ENCODE measurements at regions not wholly inside any gene's neighbourhood (a gene's known extent, or its start where the extent isn't known, plus 50 kb on each side); places are given as distances from the start of the nearest gene placed in this dataset.

DNA sequence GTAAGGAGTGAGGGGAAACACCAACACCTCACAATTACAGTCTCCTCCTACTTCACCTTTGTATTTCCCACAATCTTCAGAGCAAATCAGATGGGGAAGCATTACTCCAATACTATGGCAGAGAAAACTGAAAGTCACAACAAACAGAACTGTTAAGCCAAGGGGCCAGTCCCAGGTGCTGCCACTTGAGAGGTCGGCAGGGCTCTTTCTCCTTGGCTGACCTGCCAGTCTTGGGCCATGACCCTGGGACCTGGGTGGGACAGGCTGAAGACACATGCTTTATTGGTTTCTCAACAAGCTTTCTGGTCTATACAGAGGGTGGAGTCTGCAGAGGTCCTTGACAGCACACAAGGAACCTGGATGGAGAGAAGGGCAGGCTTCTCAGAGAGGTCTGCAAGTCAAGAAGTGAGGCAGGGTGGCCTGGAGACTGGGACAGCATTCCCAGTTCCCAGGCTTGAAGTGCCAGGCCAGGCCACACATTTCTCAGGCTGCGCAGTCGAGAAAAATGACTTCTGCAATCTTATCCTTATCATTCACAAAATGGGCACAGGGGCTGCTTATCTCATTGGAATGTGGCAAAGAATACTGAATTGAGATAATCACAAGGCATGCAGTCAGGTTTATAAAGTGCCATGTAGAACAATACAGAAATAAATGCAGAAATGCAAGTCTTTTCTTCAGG, 301.0 kb downstream of the CXCL12 start:
- DNase-seq, result no peak

DNA sequence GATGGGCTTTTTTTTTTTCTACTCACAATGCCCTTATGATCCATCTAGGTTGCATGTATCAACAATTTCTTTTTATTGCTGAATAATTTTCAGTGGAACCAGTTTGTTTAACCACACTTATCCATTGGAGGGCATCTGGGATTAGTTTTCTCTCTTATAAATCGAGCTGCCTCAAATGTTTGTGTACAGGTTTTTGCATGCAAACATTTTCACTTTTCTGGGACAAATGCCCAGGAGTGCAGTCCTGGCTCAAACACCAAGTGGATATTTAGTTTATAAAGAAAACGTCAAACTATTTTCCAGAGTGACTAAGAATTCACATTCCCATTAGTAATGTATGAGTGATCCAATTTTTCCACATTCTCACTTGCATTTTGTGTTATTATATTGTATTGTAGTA, 313.4 kb downstream of the CXCL12 start:
- DNase-seq, result no peak

DNA sequence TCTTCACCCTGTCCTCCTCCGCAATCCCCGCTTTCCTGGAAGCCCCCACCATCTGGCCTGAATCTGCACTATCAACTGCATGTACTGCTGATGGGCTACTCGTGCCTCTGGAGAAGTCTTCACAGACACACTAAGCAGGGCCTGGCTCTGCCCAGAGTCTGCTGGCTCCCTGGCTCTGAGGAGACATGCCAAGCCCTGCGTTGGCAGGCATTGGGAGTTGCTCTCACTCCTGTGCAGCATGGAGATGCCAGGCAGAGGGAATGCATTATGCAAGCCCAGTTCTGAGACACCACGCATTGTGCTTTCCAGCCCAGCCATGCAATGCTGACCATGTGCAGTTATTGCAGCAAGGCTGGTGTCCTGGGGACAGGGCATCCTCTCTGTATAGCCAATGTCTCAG, 314.6 kb downstream of the CXCL12 start:
- no peak for DNase-seq

DNA sequence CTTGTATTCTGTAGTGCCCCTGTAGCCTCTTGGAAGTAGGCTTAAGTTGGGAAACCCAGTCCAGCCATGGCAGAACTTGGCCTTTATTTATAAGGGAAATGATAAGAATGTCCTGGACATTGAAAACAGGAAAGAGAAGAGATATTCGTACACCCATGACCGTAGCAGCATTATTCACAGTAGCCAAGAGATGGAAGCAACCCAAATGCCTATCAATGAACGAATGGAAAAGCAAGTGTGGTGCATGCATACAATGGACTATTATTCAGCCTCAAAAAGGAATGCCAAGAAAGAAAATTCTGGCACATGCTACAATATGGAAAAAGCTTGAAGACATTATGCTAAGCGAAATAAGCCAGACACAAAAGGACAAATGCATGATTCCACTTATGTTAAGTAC, 315.3 kb downstream of the CXCL12 start:
- no peak for DNase-seq

DNA sequence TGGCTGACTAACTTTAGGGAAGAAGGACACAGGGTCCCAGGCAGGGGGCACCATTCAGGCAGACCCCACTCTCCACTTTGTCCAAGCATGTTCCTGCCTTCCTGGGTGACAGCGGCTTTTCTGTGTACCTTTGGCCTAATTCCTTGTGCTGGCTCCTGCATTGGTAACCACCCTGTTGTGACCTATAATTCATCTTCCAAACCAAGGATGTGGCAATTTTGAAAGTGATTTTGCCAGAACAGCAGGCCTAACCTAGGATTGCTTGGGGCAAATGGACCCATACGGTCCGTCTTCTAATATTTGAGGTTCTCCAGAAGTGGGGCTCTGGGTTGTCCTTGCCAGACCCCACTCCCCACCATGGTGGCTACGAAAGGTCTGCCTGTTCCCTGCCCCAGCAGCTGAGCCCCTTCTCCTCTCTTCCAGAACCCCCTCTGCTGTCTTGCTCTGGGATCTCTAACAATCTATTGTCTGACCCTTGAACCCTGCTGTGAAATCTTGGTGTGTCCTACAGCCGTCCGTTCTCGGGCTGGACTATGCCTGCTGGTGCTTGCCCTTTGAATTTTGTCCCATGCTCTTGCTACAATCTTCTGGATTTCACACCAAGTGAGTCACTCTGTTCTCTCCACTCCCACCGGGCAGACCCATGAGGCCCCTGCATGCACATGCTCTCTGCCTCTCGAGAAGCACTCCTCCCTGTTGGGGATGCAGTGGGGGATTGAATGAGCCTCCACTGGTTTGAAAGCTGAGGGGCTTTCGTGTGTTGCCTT, 316.0 kb downstream of the CXCL12 start:
- no peak for DNase-seq

- no peak for DNase-seq
Measured at GRCh38 chr10:44067432-44067831, 317.5 kb downstream of the CXCL12 start.

DNA sequence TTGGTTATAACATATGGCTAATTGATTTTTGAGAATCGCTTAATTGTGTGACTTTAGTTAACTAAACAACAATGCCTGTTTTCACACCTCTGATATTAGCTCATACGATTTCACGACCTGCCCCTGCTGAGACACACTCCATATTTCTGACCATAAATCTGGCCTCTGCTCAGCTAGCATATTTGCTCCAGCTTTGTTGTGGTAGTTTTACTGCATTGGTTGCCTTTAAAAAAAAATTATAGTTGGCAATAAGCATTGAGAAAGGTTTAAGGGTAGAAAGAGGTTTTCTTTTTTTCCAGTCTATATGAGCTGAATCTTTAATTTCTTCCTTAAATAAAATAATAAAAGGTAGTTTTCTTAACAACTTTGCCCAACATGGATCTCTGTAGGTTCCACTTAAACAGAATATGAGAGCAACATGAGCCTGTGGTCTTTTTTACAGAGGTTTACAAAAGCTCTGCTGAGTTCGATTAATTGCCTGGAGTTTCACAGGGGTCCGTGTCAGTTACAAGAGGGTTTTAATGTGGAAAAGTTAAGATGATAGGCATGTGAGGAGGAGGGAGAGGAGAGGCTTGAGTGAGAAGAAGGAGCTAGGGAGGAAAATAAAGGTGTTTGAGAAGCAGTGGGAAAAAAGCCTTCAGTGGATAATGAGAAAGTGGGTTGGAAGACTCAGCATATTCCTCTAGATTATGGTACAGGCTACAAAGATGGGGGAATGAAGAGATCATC, 318.2 kb downstream of the CXCL12 start:
- DNase-seq, result no peak

GRCh38 chr10:44065788-44066526, 318.9 kb downstream of the CXCL12 start:
- DNase-seq, result no peak

DNA sequence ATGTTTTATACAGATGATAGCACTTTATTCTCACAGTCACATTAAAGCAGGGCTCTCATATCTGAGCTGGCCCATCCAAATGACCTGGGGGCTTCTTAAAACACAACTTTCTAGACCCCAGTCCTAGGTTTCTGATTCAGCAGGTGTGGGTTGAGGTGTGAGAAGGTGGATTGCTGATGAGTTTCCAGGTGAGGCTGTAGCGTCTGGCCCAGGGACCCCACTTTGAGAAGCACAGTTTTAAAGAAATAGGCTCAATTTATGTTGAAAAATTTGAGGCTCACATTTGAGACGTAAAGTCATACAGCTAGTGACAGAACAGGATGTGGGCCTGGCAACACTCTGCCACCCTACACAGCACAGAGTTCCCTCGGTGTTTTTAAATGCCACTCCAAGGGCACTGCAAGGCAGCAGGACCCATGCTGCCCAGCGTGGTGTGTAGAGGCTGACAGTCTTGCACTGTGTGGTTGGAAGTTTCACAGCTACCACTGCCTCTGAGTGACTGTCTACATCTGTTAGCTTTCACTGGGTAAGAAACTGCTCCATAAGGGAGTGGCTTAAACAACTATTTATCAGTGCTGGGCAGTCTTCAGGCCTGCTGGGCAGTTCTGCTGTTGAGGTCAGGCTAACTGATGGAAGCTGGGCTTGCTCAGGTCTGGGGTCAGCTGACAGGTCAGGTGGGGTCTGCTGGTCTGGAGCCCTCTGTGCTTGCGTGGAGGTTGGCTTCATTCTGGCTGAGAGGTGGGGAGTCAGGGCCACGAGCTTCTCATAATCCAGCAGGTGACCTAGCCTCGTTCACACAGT, 319.7 kb downstream of the CXCL12 start:
- no peak for DNase-seq

DNA sequence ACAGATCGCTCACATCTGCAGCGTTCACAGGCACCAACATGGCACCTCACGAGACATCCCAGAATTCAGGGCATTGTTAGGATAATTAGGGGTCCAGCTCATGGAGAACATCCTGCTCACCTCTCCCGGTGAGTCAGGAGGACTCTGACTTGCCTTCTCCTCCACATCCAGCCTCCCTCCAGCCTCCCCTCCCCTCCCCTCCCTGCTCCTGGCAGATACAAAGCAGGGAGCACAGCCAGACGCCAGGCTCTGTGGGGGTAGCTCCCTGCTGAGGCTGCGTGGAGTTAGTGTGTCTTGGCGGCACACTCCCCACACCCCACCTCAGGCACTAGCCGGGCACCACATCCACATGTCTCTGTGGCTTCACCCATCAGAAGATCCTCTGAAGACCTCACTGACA, 320.6 kb downstream of the CXCL12 start:
- DNase-seq, result no peak

DNA sequence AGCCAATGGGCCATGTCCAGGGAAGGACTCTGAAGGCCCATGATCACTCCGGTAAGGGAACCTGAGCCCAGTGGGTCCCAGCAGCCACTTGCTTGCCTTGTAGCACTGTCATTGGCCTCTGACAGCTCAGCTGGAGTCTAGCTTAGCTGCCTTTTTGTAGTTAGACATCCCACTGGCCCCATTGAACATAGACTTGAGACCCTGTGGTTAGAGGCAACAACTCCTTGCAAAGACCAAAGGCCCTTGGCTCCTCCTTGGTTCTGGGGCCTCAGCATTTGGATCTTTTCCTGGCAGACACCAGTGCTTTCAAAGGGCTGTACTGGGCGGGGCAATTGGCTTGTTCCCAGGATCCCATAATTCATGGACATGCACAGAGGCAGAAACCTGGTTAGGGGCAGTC, 321.2 kb downstream of the CXCL12 start:
- no peak for DNase-seq

- no peak for DNase-seq
Measured at GRCh38 chr10:44060719-44061118, 324.2 kb downstream of the CXCL12 start.

DNA sequence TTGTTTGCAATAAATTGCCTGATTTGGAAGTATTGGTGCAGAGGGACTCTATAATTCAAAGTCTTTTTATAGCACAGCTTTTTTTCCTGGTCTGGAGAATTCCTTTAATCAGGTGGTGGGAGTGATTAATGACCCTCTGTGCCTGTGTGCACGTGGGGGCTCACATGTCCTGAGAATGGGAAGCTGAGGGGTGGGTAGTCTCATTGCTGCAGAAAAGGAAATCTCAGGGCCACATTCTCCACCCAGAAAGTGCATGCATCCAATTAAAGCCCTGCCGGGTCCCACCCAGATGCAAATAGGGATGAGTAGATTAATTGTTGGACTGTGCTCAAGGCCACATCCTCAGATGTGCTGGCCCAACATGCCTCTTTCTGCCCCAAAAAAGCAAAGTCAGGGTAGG, 324.7 kb downstream of the CXCL12 start:
- DNase-seq, result no peak

GRCh38 chr10:44058259-44058658, 326.6 kb downstream of the CXCL12 start:
- DNase-seq, result no peak

DNA sequence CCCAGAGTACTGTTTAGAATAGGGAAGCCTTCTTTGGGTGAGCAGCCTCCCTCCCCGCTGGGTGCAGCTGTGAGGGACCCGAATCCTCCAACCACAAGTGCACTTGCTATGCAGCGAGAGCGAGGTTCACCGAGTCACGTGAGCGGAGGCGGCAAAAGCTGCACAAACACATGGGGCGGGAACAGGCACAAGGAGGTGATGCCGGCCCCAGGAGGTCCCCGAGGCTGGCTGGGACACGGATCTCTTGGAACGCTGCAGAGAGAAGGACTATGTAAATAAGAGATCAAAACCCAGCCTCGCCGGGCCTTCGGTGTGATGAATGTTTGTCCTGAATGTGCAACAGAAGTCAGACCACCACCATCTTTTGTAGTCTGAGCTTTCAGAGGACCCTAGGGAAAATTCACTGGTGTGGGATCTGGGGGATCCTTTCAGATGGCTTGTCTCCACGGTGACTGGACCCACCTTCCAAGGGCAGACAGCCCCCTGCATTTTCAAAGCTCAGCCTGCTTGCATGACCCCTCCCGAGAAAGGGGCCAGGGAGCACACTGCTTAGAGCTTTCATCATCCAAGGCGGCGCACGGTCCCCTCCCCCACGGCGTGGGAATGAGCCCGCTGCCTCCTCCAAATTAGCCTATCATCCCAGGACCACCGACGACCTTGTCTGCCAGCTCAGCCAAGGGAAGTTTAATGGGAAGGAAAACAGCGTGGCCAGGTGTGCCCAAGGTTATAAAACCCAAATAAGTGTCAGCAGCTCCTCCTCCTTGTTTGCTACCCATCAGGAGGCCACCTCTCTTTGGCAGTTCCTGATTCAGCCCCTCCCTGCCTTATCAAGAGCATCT, 327.7 kb downstream of the CXCL12 start:
- DNase-seq, result no peak

- DNase-seq, result no peak
Measured at GRCh38 chr10:44056206-44056605, 328.7 kb downstream of the CXCL12 start.

GRCh38 chr10:44054046-44054445, 330.9 kb downstream of the CXCL12 start:
- DNase-seq, result no peak

DNA sequence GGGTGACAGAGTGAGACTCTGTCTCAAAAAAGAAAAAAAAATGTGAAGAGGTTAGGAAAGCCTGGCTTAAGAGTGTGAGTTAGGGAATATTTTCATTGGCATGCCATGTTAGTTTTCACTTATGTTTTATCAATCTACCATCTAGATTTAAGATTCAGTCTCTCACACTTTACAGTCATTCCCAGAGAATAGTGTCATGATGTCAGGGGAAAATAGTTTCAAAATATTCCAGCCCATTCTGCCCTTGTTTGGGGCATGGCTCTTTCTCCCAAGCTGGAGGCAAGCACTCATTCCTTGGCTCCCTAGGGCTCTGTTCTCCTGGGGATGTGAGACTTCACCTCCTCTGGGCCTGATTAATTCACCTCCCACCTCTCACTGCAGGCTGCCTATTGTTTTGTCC, 331.5 kb downstream of the CXCL12 start:
- no peak for DNase-seq

DNA sequence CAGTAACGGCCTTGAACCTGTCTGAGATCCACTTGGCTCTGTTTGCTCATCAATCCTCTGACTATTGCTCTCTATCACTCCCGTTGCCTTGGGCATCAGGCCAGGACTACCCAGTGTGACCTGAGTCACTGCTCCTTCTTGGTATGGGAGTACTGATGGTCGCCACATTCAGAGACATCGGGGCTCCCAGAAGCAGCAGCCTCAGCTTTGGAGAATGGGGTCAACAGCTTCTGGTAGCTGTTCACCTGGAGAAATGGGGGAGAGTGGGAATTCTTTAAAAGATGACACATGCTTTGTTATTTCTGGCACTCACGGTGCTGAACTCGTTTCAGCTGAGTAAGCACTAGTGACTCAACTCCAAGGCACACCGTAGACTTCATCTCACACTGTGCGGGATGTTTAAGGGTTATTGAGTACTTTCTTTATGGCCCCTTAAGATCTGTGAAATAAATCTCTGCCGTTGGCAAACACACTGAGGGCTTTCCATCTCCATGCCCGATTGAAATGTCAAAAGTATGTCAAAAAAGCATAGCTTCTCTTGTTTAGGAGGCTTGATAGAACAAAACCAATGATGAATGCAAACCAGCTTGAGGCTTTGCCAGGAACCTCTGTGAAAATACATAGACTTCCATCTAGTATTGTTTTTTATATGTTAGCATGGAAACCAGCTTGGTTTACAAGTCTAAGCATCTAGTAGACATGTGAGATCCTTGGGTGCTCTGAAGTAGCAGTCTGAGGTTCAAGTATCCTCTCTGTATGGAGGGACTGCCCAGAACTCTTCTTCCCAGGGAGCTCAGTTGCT, 333.1 kb downstream of the CXCL12 start:
- no peak for DNase-seq

DNA sequence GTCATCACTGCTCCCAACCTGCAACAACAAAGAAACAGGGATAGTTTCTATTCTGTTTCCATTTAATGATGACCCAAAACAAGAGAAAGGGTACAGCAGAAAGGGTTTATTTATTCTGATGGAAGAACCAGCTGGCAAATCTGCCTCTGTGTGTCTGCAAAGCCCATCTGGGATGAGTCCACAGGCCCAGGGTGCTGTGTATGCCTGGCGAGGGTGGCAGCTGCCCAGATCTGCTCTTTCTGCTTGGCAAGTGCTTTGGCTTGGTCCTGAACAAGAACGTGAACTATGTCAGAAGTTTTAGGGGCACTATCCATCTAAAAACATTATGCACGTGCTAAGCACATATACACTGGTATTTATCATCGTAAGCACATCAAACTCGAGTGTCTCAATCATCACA, 333.8 kb downstream of the CXCL12 start:
- no peak for DNase-seq
